DOHH2 (cell line): ENCODE measurements at regions not wholly inside any gene's neighbourhood (a gene's known extent, or its start where the extent isn't known, plus 50 kb on each side); places are given as distances from the start of the nearest gene placed in this dataset.

Experiments
- EZH2phosphoT487 ChIP-seq: fragments of 200-600 bp; sonication (generic); IDR thresholded peaks from 2 replicates; pipeline ENCODE4 v1.6.1; 2017; ENCODE audit warnings: borderline replicate concordance, mild to moderate bottlenecking, antibody characterized with exemption, low read length, moderate library complexity, mixed read lengths
- TF ChIP-seq, protein P1 (sequence below): fragments of 200-600 bp; sonication (generic); IDR thresholded peaks from one replicate; pipeline ENCODE4 v1.5.1; 2014; ENCODE audit warnings: antibody characterized with exemption, mild to moderate bottlenecking, low read depth, low read length; ENCODE audit not compliant: poor library complexity, severe bottlenecking

- TF ChIP-seq, protein P1, sequence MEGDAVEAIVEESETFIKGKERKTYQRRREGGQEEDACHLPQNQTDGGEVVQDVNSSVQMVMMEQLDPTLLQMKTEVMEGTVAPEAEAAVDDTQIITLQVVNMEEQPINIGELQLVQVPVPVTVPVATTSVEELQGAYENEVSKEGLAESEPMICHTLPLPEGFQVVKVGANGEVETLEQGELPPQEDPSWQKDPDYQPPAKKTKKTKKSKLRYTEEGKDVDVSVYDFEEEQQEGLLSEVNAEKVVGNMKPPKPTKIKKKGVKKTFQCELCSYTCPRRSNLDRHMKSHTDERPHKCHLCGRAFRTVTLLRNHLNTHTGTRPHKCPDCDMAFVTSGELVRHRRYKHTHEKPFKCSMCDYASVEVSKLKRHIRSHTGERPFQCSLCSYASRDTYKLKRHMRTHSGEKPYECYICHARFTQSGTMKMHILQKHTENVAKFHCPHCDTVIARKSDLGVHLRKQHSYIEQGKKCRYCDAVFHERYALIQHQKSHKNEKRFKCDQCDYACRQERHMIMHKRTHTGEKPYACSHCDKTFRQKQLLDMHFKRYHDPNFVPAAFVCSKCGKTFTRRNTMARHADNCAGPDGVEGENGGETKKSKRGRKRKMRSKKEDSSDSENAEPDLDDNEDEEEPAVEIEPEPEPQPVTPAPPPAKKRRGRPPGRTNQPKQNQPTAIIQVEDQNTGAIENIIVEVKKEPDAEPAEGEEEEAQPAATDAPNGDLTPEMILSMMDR = no peak
- TF ChIP-seq EZH2phosphoT487 = no peak
Observed at GRCh38 chr10:111246814-111247452, 170.1 kb downstream of the ADRA2A start.
